Kidney tubule cell (primary cell): ENCODE measurements at regions not wholly inside any gene's neighbourhood (a gene's known extent, or its start where the extent isn't known, plus 50 kb on each side); places are given as distances from the start of the nearest gene placed in this dataset.

Experiments
- DNase-seq: peaks from one replicate; pipeline ENCODE4 v3.0.0-alpha.2; 2018; ENCODE audit warnings: low spot score

- no peak for DNase-seq
Measured at GRCh38 chr3:154582501-154582900, 152.5 kb upstream of the GPR149 start.

GRCh38 chr3:154571553-154572226 lies 141.7 kb upstream of the GPR149 start:
- DNase-seq, result no peak

GRCh38 chr3:154568064-154568463 lies 138.1 kb upstream of the GPR149 start:
- no peak for DNase-seq

DNA sequence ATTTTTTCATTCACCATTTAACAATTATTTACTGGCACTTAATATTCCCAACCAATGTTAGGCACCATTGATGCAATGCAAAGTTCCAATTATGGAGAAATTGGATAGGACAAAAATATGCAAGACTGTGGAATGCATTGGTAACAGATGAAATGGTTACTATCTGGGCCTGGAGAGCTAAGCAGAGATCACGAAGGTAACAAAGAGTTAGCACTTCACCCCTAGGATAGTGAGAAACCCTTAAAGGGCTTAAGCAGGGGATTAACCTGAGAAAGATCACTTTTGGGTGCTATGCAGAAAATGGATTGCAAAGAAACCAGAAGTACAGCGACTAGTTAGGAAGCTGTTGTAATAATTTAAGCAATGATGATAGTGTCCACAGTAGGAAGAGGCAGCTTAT lies 129.6 kb upstream of the GPR149 start:
- no peak for DNase-seq

- no peak for DNase-seq
Measured at GRCh38 chr3:154552338-154552737, 122.3 kb upstream of the GPR149 start.

GRCh38 chr3:154549391-154549790 lies 119.4 kb upstream of the GPR149 start:
- no peak for DNase-seq

DNA sequence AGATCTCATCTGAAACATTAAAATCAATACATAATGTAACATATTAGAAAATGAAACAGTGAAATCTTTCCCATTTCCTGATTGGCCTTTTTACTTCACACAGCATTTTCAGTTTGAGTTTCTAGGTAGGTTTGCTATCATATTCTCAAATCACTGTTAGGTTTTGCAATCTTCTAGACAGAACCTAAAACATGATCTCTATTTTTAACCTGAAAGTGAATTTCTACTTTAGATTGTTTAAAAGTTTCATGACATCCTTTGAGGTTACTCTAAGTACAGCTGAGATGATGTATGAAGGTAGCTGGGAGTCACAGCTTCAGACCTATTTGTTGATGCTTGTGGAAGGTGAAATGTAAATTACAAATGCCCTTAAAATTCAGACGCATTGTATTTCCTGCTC lies 118.4 kb upstream of the GPR149 start:
- no peak for DNase-seq

DNA sequence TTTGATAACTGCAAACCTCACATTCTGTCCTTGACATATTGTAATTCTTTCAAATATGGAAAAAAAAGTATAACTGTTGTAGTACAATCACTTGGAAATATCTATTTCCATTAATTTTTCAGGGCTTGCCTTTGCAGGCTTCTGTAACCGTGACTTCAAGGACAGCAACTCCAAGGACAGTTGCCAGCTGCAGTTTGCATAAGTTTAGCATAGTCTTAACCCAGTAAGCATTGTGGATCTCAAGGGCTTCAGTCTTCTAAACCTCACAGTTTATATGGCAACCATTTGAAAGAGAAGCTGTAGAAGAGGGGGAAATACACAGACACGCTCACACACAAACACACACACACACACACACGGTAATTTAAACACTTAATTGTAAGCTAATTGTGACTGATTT lies 112.8 kb upstream of the GPR149 start:
- DNase-seq, result no peak

DNA sequence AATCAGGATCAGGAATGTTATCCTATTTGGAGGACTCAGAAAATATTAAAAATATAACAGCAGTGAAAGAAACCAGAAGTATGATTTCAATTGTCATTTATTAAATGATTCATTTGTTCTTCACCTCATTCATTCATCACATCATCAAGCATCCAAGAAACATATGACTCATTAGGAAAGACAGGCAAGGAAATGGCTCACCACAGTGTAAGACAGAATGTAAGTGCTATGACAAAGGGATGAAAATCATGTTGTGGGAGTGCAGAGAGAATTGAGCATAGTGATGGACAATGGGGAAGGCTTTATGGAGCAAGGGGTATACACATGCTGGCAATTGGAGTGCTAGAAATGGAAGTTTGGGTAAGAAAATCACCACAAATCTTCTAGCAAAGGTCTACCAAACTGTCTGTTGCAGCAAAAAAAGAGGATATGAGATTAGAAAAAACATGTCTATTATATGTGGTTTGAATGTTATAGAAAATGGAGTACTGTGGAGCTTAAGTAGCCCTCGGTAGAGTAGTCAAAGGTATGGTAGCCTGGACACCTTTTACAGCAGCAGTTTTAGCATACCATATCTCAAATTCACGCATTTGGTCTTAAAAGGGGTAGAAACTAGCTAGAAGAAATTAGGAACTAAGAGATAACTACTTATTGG lies 111.1 kb upstream of the GPR149 start:
- peak; percentile 17 for DNase-seq

- no peak for DNase-seq
Measured at GRCh38 chr3:154538566-154539360, 108.8 kb upstream of the GPR149 start.

DNA sequence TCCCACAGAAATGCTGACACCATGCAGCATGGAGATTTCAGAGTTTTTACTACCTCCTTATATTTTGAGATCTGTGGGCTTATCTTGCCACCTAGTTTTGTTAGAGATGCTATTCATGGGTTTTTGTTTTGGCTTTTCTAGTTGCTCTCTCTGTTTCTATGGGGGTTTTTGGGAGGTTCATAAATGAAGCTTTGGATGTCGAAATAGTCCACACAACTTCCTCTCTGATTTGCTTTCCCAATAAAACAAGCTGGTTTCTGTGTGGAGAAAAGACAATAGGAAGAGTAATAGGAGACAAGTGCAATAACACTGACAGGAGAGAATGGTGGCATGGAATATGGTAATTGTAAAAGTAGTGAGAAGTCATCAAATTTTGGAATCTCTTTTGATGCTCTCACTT lies 106.8 kb upstream of the GPR149 start:
- DNase-seq, result no peak

DNA sequence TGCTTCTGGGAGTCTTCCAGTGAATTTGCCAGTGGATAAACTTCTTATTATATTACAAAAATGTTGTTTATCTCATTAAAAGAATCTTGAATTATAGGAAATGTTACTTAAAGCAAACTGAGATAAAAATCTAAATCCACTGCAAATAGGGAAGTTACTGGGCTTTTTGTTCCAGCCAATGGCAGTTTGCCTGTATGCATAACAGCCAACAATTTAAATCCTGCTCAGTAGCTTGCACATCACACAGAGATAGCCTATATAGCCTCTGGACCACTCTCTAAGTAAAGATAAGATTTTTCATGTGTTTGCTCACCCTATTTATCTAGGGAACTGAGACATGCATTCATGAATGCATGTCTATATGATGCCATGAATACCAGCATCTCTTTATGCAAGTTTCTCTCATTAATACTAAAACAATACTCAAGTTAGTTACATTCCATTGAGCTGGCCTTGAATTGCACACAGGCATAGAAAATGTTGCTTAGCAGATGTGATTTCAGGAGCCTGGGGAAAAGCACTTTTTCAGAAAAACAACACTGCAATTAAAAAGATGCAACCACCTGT lies 92.1 kb upstream of the GPR149 start:
- no peak for DNase-seq

DNA sequence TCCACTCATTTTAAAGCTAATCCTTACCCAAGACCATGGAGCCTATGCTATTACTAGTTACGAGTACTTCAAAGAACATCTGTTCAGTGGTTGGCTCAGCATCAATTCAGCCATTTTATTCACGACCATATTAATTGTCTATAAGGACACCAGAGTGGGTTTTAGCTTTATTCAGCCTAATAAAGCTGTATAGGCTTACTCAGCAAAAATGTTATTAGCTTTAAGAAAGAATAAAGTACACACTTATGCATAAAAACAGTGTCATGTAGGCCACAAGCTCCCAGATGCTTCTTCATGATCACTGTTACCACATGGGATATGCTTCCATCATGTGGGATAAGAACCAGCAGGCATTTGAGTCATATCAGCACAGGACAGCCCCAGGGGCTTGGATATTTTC lies 87.4 kb upstream of the GPR149 start:
- no peak for DNase-seq

- no peak for DNase-seq
Measured at GRCh38 chr3:154515921-154516320, 85.9 kb upstream of the GPR149 start.

- DNase-seq, result no peak
Measured at GRCh38 chr3:154510780-154511179, 80.8 kb upstream of the GPR149 start.

- no peak for DNase-seq
Measured at GRCh38 chr3:154507727-154508126, 77.7 kb upstream of the GPR149 start.

- no peak for DNase-seq
Measured at GRCh38 chr3:154496978-154497377, 67.0 kb upstream of the GPR149 start.

- DNase-seq, result no peak
Measured at GRCh38 chr3:154496540-154496939, 66.5 kb upstream of the GPR149 start.

- no peak for DNase-seq
Measured at GRCh38 chr3:154486949-154487348, 57.0 kb upstream of the GPR149 start.

- DNase-seq, result no peak
Measured at GRCh38 chr3:154482507-154482906, 52.5 kb upstream of the GPR149 start.

GRCh38 chr3:154480033-154480432 lies 50.0 kb upstream of the GPR149 start:
- no peak for DNase-seq
